ENCODE measurements at regions not wholly inside any gene's neighbourhood (a gene's known extent, or its start where the extent isn't known, plus 50 kb on each side); places are given as distances from the start of the nearest gene placed in this dataset.

DNA sequence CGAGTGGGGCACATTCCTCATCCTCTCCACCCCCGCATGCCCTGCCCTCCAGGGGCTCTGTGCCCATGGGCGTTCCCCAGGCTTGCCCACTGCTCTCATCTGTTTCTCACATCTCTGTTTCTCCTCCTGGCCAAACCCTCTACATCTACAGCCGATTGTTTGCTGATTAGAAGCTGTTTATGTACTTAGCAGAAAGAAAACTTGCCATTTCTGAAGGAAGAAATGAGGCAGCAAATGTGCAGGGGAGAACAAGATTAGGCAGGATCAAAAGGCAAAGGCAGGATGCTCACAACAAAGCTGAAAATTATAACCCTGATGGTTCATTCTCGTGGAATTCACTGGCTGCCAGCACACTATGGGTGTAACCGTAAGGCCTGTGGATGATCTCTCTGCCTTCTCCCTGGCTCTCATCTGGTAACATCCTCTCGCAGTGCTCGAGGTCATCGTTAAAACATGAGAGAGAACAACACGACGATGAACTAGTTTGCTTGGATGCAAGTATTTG lies 111.6 kb upstream of the KLF14 start:
- no peak for TF ChIP-seq CTCF (IDR thresholded peaks at IDR 0.05)
- TF ChIP-seq POLR2AphosphoS5 (IDR thresholded peaks at IDR 0.05) = no peak
- no peak for TF ChIP-seq POLR2A (IDR thresholded peaks at IDR 0.05)
- no peak for TF ChIP-seq EP300 (IDR thresholded peaks at IDR 0.05)

Measured in sigmoid colon (tissue), 4 donors.